ENCODE measurements at regions not wholly inside any gene's neighbourhood (a gene's known extent, or its start where the extent isn't known, plus 50 kb on each side); places are given as distances from the start of the nearest gene placed in this dataset.

- no peak overlapping the region for H3K4me2 ChIP-seq (ENCODE audit: low read depth, low read length)
- no peak overlapping the region for H4K5ac ChIP-seq (ENCODE audit: low read depth, low read length)
- H3K27me3 ChIP-seq (ENCODE audit: control insufficient read depth, insufficient read depth, low read length) = no peaks in the 10 kb centered on the region
- H2AK9ac ChIP-seq (replicated peaks; ENCODE audit: low read depth, low read length, poor library complexity) = no peak overlapping the region
- CTCF ChIA-PET = no interaction called here
- H2AK5ac ChIP-seq (ENCODE audit: low read depth, low read length) = no peak overlapping the region
- H2BK20ac ChIP-seq (ENCODE audit: low read depth, low read length) = no peak overlapping the region
- no peaks in the 10 kb centered on the region for H3K9me1 ChIP-seq (ENCODE audit: insufficient read depth, low read length)
- H3K18ac ChIP-seq (ENCODE audit: low read depth, low read length) = no peak overlapping the region
- no peak overlapping the region for H2AFZ ChIP-seq (replicated peaks; ENCODE audit: low read length, poor library complexity)
- no peak for DNase-seq
- no peak overlapping the region for H3K27ac ChIP-seq (ENCODE audit: insufficient read depth, low read length)
- no peaks in the 10 kb centered on the region for H3K4me1 ChIP-seq (ENCODE audit: control insufficient read depth, insufficient read depth, low read length)
- no peak overlapping the region for H4K91ac ChIP-seq (ENCODE audit: insufficient read depth, low read depth, low read length)
- no peak overlapping the region for H3K56ac ChIP-seq (ENCODE audit: extremely low read depth, insufficient read depth, low read length)
- TF ChIP-seq MAFK (IDR thresholded peaks at IDR 0.05; ENCODE audit: low read depth, low read length) = no peak
- no peak for TF ChIP-seq RAD21 (IDR thresholded peaks at IDR 0.05; ENCODE audit: low read length)
- no peak for TF ChIP-seq ELK1 (IDR thresholded peaks at IDR 0.05; ENCODE audit: borderline replicate concordance, low read depth, low read length)
- no peak for TF ChIP-seq CTCF (conservative IDR thresholded peaks at IDR 0.05; ENCODE audit: low read depth, low read length)
- TF ChIP-seq CEBPB (IDR thresholded peaks at IDR 0.05; ENCODE audit: low read depth, low read length) = no peak
- no peak for TF ChIP-seq FOS (IDR thresholded peaks at IDR 0.05; ENCODE audit: low read depth, low read length)
- TF ChIP-seq CHD1 (IDR thresholded peaks at IDR 0.05; ENCODE audit: low read depth, low read length) = no peak
- TF ChIP-seq POLR2A (IDR thresholded peaks at IDR 0.05; ENCODE audit: low read depth, low read length) = no peak
- no peak for TF ChIP-seq RCOR1 (IDR thresholded peaks at IDR 0.05; ENCODE audit: insufficient replicate concordance, low read length)
- no peak for TF ChIP-seq MXI1 (IDR thresholded peaks at IDR 0.05; ENCODE audit: borderline replicate concordance, low read depth, low read length)
- no peak for TF ChIP-seq RFX5 (IDR thresholded peaks at IDR 0.05; ENCODE audit: low read depth, low read length)
- TF ChIP-seq MAZ (IDR thresholded peaks at IDR 0.05; ENCODE audit: borderline replicate concordance, low read depth, low read length) = no peak
- no peak for TF ChIP-seq NFE2L2 (IDR thresholded peaks at IDR 0.05; ENCODE audit: low read depth, low read length)
- no peak for TF ChIP-seq USF2 (IDR thresholded peaks at IDR 0.05; ENCODE audit: low read depth, low read length)
- no peak for TF ChIP-seq BHLHE40 (IDR thresholded peaks at IDR 0.05; ENCODE audit: low read depth, low read length)
- TF ChIP-seq SMC3 (IDR thresholded peaks at IDR 0.05; ENCODE audit: low read depth, low read length) = no peak
- POLR2A ChIA-PET (ENCODE audit: unreplicated experiment) = no interaction called here
- dilution Hi-C loops (cut with HindIII; ENCODE audit: low sequenced_read_pairs, unreplicated experiment) (no loop called here), in situ Hi-C loops (cut with MboI; ENCODE audit: low sequenced_read_pairs) (no loop called here), intact Hi-C loops (cut with micrococcal nuclease) (no loop called here)
- no peak overlapping the region for H2BK120ac ChIP-seq (ENCODE audit: low read depth, low read length)
- H2BK5ac ChIP-seq (ENCODE audit: low read depth, low read length, poor library complexity, severe bottlenecking) = no peak overlapping the region
- H3K79me1 ChIP-seq (ENCODE audit: low read depth in 1 of 2, low read length in 2 of 2) = no peaks in the 10 kb centered on the region
- H3K9me3 ChIP-seq (ENCODE audit: control insufficient read depth, insufficient read depth, low read length) = peaks cover 13% of the 10 kb centered on the region
- no peaks in the 10 kb centered on the region for H3K36me3 ChIP-seq (ENCODE audit: control insufficient read depth, insufficient read depth, low read length)
- no peak overlapping the region for H3K9ac ChIP-seq (ENCODE audit: low read depth, low read length)
- H4K8ac ChIP-seq (ENCODE audit: low read depth in 2 of 2, low read length in 2 of 2) = no peak overlapping the region
- H3K14ac ChIP-seq (replicated peaks; ENCODE audit: low read depth, low read length) = no peak overlapping the region
- BruUV-seq (replicated peaks) = no TSS peak
- no peak overlapping the region for H2BK15ac ChIP-seq (ENCODE audit: low read depth, low read length)
- WGBS, 2 experiments (ENCODE audit: extremely low coverage in 2 of 2, insufficient read length in 1 of 2) = 86% methylated on average over 1 of the region's 1 CpG; no CpG with 5 or more reads in 1 of the 2 experiments
- H3K4me3 ChIP-seq (ENCODE audit: insufficient read depth, low read depth, low read length) = no peak overlapping the region
- no peak overlapping the region for H3K4ac ChIP-seq (ENCODE audit: low read depth, low read length)
- no peaks in the 10 kb centered on the region for H4K20me1 ChIP-seq (ENCODE audit: insufficient read depth, low read length)
- no peak overlapping the region for H3K23ac ChIP-seq (ENCODE audit: low read depth, low read length)
- no peak for ATAC-seq (ENCODE audit: low read depth)
These were observed 199.5 kb upstream of the DDX18 start for GRCh38 chr2:117614823-117615534.
